Neural progenitor cell (in vitro differentiated cells): ENCODE measurements at regions not wholly inside any gene's neighbourhood (a gene's known extent, or its start where the extent isn't known, plus 50 kb on each side); places are given as distances from the start of the nearest gene placed in this dataset.

Experiments used
- CTCF ChIP-seq: fragments of 200-600 bp; sonication (generic); IDR thresholded peaks from 2 replicates; pipeline ENCODE4 v1.5.1; 2017; ENCODE audit warnings: antibody characterized with exemption, mild to moderate bottlenecking
- EZH2 ChIP-seq: fragments of 200-600 bp; sonication (generic); IDR thresholded peaks from 2 replicates; pipeline ENCODE4 v1.6.1; 2017; ENCODE audit warnings: antibody characterized with exemption, mild to moderate bottlenecking, moderate library complexity
- EZH2phosphoT487 ChIP-seq: fragments of 200-600 bp; sonication (generic); IDR thresholded peaks from 2 replicates; pipeline ENCODE4 v1.6.1; 2017; ENCODE audit warnings: antibody characterized with exemption

GRCh38 chr6:91744566-91744965 is 1157.7 kb upstream of the MAP3K7 start:
- TF ChIP-seq CTCF (no peak), EZH2phosphoT487 (no peak), EZH2 (no peak)
